HG02970 (cell line): ENCODE measurements at regions not wholly inside any gene's neighbourhood (a gene's known extent, or its start where the extent isn't known, plus 50 kb on each side); places are given as distances from the start of the nearest gene placed in this dataset.

Experiments
- ATAC-seq: cut with Tn5 transposase; IDR thresholded peaks from one replicate; pipeline ENCODE4 v1.9.1; 2021; ENCODE audit warnings: mild to moderate bottlenecking, moderate library complexity, moderate number of reproducible peaks; ENCODE audit not compliant: unreplicated experiment, low FRiP score

DNA sequence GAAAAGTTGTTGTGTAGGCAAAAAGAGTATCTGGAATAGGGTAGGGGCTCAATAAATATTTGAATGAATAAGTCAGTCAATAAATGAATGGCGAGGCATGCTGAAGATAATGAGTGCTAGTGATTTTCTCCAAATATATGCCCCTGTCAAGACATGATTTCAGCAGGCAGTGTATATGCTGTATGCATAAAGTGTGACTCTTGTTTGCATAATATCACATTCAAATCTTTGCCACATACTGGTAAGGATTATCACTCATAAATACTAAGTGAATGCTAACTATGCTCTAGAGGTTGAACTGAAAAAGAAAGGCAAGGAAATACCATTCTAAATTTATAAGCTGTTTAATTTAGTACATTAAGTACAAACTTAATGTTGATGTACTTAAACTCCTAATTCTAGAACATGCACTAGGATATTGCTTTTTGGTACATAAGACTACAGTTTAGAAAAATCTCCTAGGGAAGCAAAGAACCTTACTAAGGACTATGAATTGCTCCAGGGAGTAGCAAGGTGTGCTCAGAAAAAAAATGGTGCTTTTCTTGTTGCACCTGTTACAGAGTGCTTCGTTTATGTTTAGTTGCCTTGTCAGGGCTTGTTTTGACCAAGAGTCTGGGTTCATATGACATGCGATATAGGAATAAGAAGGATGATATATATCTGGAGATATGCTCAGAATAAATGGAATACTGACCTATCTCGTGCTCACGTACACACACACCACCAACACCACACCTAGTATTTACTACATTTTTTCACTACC lies 224.0 kb upstream of the TANK start:
- no peak for ATAC-seq

DNA sequence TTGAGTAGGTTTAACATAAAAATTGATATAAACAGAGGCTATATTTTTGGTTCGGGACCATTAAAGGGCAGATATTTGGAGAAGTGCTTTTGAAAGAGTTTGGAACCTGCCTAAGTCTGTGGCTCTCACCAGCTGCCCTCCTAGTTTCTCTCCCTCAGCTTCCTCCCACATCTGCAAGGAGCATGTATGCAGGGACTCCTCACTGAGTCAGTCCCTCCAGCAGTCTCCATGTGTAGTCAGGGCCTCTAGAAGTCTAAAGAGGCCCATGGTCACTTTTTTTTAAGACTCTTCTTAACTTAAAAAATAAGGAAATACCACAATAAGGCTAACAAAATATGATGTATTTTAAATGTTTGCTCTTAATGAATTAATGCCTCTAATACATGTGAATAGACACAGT lies 220.0 kb upstream of the TANK start:
- no peak for ATAC-seq

DNA sequence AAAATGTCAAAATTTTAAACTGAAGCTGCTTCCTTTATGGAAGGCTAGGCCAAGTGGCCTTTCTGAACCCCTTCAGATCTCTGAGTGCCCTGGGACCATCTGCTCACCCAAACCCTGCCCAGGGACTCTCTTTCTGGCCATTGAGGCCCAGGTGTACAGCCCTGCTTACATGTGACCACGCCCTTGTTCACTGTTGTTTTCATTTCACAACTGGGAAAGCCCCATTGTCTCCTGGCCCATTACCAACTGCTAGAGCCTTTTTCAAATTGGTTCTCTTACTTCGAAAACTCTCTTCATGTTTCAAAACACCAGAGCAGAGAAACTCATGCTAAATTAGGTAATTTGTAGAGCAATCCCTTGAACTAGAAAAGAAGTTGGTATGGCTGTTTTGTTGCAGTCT lies 219.5 kb upstream of the TANK start:
- ATAC-seq = peak; percentile 64

DNA sequence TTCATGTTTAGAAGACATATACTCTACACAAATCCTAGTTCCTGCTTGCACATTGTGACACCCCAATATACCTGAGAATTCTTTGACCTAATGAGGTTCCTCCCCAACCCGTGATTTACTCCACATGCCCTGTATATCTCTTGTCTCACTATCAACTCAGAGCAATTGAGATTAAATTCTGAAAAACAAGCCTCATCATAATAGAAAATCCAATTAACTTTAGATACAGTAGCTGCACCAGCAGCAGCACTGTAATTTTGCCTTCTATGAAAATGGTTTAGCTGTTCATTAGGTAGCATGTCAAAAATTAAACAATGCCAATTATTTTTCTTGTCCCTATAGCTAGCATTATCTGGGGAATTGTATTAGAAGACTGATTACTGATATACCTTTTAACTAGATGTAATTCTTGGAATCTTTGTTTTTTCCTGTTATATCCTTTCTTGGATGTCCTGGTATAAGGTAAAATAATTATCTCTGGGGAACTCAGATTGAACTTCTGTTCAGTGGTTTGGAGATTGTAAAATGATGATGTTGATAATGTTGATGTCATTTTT lies 218.9 kb upstream of the TANK start:
- ATAC-seq = no peak

DNA sequence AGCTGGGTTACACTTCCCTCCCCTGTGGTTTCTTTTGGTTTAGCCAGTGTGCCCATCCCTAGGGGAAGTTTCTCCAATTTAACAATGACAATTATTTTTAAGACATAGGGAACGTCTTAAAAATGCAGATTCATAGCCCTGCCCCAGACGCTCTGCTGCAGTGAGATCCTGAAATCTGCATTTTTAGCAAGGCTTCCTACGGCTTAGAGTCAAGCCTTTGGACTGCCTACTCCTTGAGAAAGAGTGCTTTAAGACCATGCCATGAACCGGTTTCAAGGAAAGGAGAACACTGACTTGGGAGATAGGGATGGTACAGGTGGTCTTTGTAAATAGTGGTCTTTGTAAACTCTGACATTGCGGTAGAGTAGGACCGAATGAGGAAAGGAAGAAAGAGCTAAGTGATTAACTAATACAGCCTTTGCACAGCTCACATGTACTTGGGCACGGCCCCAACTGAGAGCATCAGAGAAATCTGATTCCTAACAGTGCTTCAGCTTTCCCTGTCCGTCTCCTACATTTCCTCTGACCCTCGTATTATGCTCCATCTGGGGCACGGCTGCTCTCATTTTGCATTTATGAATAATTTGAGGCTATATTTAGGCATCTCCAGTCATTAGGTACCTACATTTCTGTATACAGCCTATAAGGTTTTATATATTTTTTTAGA lies 217.6 kb upstream of the TANK start:
- ATAC-seq = no peak

DNA sequence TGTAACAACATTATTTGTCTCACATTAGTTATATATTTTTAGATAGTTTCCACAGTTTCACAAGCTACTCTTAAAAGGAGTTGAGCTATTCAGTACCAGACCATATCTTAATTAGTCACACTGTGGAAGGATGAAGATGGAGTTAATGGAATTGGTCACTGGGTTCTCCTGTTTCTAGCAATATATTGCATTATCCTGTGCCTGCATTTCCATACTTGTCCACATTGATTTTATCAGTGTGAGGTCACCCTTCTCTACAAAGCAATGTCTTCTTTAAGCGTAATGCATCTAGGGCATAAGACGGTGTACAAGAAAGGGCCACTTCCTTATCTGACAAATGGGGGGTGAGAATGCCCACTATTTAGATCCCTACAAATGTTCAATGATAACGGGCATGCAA lies 216.8 kb upstream of the TANK start:
- ATAC-seq = no peak

DNA sequence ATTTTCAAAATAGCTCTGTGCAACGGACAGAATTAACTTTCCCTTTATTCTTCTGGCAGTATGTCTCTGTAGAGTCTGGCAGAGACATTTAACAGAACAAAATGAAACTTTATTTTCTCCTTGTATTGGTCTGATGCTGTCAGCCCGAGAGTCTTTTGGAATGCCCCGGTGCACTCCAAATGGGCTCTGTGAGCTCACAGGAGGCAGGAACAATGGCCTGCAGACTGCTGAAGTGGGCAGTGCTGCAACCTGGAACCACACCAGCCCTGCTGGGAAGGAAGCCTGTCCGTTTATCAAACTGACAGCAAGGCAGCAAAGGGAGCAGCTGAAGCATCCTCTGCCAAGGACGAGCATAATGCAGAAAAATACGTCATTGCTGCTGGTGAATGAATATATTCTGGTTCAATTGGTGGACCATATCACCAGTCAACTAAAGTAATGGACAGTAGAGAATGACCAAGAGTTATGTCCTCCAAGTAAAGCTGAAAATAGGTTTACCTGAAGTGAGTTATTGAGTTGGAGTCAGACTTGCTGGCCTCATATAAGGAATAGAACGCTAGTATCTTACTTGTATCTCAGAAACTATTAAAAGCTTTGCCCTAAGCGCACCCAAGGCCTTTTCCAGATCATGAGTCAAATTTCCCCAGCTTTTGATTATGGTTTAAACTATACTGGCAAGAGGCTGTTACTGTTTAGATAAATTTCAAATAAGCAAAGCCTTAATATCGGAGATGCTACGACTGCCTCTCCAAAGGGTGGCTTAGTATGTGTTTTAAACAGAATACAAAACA lies 207.6 kb upstream of the TANK start:
- ATAC-seq = no peak

DNA sequence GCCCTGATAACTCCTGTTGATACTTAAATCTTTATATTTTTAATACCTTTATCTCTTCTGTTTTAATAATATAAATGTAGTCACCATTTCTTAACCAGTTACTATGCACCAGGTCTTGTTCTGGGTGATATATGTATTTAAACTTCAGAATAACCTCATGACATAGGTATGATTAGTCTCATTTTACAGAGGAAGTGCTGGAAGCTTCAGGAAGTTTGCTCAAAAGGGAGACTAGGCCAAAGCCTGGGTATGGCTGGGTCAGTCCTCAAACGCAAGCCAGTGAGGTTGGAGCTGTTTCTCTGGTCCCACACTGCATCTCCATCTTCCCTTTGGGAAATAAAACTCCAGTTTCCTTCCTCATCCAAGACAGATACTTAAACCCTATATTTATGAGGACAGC lies 204.7 kb upstream of the TANK start:
- no peak for ATAC-seq

DNA sequence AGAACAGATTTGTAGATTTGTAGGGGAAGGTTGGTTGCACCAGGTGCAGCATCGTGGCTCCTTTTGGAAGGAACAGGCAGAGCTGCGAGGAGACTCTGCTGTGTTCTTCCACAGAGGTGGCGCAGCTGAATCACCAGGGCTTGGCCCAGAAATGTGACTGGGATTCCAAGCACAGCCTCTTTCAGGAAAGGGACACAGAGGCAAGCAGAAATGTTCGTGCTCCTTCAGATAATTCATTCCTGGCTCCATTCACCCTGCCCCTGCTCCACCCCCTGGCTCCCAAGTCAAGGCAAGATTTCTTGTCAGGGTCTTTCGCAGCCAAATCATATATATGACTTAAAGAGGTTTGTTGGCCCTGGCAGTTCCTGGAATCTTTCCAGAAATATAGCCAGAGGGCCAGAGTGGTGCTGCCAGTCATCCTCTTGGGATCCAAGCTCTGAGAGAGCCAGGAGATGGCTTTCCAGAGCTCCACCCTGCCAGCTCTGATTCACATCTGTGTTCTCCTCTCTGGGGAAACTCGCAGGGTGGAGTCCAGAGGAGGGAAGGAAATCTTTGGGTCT lies 203.9 kb upstream of the TANK start:
- no peak for ATAC-seq

DNA sequence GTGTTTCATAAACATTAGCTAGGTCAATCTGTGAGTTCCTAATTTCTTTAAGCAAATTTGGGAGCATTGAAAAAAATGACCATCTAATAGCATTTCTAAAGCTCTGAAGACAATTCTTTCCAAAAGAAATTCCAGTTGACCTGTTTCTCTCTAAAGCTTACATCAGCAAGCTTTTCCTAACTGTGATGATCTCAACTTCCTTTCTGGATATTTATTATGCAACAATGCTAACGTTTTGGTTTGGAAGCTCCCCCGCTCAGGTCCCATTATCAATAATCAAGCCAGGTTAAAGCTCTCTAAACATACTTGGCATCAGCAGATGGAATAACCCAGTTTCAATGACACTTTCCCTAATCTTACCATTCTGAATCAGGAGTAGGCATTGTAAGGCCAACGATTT lies 196.3 kb upstream of the TANK start:
- ATAC-seq = no peak

DNA sequence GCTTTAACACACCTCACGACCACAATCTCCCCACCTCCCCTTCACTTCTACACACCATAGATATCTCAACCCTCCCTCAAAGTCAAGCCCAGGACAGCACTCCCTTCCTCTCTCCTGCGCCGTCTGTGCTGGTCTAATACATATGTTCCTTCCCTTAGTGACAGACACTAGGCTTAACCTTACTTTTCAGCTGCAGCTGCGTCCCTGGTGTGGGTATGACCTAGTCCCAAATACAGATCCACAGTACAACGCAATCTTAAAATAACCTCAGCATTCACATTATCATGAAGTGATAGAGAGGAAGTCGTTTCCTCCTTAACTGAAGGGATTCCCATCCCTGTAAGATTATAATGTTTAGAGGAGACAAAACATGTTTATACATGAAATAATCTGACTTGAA lies 192.7 kb upstream of the TANK start:
- no peak for ATAC-seq

DNA sequence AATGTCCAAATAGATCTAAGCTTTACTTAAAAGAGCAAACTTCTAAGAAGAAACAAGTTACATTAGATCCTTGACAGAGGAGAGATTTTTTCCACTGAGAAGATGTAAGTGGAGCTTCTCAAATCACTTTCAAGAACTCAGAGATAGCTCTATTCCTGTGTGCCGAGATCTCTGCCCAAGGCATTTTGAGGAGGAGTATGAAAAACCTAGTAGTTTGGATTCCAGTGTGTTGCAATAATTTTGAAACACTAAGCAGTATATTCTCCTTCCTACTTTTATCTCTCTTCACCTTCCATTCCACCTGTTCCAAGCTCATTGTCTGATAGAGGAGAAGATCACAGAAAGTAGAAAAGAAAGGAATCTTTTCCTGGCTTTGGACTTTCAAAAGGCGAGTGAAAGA lies 192.0 kb upstream of the TANK start:
- ATAC-seq = no peak

DNA sequence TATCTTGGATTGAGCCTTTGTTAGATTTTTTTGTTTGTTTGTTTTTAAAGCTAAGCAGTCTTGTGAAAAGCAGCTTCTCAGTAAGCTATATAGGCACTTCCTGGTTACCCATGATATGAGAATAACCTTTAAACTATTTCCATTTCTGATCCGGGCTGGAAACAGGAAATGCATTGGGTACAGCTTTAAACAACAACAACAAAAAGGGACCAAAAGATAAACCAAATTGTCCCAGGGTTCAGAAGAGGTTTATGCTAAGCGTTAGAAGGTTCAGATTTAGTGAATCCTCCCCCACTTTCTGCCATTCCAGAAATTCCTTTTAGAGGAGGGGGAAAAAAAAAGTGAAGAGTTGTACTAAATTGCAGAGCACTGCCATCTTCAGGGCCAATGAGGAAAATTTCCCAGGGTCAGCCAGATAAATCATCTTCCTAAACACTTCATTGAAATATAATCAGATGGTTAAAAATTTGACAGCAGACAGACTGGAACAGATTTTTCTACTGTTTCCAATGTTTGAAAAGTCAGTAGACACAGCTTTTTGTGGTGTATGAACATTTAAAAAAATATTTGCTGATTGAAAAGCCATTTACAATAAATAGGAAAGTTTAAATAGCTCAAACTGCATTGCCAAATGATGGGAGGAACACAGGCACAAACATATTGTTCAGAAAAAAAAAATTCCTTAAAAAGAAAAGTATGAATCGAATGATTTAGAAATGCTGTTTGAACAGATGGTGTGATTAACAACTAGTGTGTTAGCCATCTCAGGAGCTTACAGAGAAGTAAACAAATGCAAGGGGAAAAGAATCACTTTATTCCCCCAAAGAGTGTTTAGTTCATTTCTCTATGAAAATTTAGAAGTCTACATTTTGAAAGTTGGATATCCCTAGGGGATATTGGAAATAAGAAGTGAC lies 189.9 kb upstream of the TANK start:
- ATAC-seq = no peak

DNA sequence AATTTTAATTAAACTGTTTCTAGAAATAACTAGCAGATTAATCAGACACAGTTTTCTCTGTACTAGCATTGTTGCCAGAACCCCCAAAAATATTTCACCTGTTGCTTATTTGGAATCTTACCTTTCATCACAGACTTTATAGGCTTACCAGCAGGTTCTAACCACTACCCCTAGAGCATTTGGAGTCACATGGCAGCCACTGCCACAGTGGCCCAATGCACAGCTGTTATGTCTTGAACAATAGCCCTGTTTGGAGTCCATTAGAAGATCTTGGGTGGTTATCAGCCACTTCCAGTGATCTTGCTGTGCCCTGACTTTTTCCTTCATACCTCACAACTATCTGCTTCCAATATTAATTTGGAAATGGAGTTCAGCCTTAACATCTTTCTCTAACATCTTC lies 186.2 kb upstream of the TANK start:
- ATAC-seq = no peak

DNA sequence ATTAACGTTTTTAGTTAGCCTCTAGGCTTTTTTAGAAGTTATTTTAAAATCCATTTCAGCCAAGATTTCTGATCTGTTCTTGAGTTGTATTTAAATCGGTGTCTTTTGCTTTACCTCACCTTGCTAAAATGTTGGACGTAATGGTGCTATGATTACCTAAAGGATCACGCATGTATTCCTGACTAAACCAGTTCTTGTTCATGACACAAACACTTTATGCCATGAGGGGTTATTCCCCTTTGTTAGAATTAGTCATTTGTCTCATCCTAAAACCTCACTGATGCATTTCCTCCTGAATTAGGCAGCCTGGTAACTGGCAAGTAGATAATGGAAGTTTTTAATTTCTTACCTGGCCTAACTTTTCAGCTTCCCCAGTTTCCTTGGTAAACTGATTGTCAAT lies 185.4 kb upstream of the TANK start:
- ATAC-seq = no peak

DNA sequence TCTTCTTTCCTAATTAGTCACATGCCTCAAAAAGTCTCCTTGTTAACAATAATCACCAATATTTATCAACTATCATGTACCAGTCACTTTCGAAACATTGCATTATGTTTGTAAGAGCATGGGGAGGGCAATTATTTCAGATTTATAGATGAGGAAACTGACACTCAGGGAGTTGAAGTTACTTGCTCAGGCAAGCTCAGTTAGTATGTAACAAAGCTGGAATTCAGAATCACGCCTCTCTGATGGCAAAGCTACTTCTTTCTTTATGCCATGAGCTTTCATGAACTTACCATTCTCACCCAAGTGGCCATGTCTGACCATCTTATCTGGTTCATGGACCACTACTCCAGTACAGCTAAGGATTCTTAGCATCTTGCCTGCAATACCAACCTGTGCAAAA lies 183.4 kb upstream of the TANK start:
- no peak for ATAC-seq

DNA sequence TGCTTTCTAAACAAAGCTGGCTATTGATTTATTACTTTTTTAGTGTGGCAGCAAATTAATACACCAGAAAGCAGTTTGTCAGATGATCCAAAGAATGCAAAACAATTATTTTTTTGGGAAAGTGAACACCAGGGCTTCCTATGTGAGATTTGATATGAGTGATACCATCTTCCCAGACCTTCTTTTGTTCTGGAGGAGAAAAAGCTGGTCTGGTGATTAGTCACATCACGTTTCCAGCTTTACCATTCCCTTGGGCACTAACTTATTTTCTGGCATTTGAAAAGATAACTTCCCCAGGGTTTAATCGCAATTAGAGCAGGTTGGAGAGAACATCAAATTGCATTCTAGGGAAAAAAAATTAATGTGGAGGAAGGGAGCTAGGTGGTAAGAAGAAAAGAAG lies 182.9 kb upstream of the TANK start:
- no peak for ATAC-seq

DNA sequence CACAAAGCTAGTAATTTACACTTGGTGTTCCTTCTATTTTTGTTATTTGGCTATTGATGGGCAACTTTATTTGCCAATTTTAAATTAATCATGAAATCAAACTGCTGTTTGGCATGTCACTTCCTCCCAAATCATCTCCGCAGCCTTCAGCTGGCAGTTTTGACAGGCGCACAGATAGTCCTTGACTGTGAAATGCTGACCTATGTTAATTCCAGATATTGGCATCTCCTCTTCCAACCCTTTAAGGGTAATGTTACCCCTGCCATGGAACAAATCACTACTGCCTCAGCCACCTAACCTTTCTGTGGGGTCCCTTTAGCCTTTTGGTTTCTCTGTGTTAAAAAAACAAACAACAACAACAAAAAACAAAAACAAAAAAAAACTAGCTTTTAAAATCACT lies 182.4 kb upstream of the TANK start:
- ATAC-seq = no peak

DNA sequence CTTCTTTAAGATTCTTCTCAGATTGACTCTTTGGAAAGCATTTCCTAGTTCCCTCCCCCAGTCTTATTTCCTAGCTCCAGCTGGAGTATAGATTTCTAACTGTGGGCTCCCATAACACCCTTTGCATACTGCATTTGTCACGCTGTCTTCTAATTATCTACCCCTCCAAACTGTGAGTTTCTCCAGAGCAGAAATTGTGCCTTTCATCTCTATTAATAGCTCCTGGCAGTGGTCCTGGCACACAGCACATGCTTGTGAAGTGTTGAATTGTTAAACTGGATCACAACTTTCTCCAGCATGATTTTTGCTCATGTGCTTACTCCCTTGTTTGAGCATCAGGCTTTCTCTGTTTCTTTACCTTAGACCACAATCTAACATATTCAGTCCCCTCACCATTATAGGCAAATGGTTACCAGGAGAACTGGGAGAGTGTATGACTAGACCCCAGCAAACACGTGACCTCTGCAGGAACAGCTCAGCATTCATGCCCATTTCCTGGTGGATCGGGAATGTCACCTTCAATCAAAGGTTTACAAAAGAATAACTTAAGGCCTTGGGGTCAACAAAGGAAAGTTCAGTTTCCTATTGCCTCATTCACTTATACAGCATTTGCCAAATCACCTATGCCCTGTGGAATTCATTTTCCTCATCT lies 175.7 kb upstream of the TANK start:
- no peak for ATAC-seq
